IgD-negative memory B cell (primary cell): ENCODE measurements at regions not wholly inside any gene's neighbourhood (a gene's known extent, or its start where the extent isn't known, plus 50 kb on each side); places are given as distances from the start of the nearest gene placed in this dataset.

Experiments used
- H3K27ac Mint-ChIP-seq, 3 donors: one replicate each; pipeline ENCODE4 v1.8.0; 2020 to 2022; ENCODE audit warnings: mild to moderate bottlenecking in 3 of 3, mixed read lengths in 3 of 3, moderate library complexity in 1 of 3
- H3K27me3 Mint-ChIP-seq: one replicate; pipeline ENCODE4 v1.8.0; 2021; ENCODE audit warnings: mixed read lengths
- H3K36me3 Mint-ChIP-seq: one replicate; pipeline ENCODE4 v1.8.0; 2020; ENCODE audit warnings: mild to moderate bottlenecking, mixed read lengths
- H3K4me1 Mint-ChIP-seq, 3 donors: one replicate each; pipeline ENCODE4 v1.8.0; 2020 to 2022; ENCODE audit warnings: mixed read lengths in 3 of 3, mild to moderate bottlenecking in 1 of 3
- H3K4me3 Mint-ChIP-seq, 4 donors: one replicate each; pipeline ENCODE4 v1.8.0; 2020 to 2022; ENCODE audit warnings: mild to moderate bottlenecking in 4 of 4, mixed read lengths in 4 of 4, moderate library complexity in 3 of 4
- H3K9me3 Mint-ChIP-seq, 3 donors: one replicate each; pipeline ENCODE4 v1.8.0; 2020 to 2021; ENCODE audit warnings: mixed read lengths in 3 of 3, mild to moderate bottlenecking in 1 of 3

DNA sequence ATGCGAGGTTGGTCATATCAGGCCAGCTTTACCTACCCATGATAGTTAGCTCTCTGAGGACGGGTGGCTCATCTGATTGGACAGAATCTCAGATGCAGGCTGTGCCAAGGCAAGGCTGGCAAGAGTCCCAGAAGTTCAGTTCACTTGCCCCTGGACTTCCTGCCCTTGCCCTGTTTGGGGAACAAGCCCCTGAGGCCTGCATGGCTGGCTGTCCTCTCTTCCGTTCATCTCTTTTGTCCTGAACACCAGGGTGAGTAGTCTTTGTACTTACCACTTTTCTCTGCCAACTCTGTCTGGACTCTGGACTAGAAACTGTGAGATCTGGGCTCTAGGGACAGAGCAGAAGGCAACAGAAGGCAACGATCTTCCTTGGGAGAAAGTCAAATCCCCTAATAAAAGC, 769.9 kb downstream of the QKI start:
- H3K4me3 Mint-ChIP-seq, result no peak overlapping the region
- H3K36me3 Mint-ChIP-seq, result no peaks in the 10 kb centered on the region
- peaks cover 0 to 4% (median 2%) of the 10 kb centered on the region in 3 donors for H3K9me3 Mint-ChIP-seq
- H3K27ac Mint-ChIP-seq, result no peak overlapping the region
- H3K4me1 Mint-ChIP-seq, result no peaks in the 10 kb centered on the region
- no peaks in the 10 kb centered on the region for H3K27me3 Mint-ChIP-seq

DNA sequence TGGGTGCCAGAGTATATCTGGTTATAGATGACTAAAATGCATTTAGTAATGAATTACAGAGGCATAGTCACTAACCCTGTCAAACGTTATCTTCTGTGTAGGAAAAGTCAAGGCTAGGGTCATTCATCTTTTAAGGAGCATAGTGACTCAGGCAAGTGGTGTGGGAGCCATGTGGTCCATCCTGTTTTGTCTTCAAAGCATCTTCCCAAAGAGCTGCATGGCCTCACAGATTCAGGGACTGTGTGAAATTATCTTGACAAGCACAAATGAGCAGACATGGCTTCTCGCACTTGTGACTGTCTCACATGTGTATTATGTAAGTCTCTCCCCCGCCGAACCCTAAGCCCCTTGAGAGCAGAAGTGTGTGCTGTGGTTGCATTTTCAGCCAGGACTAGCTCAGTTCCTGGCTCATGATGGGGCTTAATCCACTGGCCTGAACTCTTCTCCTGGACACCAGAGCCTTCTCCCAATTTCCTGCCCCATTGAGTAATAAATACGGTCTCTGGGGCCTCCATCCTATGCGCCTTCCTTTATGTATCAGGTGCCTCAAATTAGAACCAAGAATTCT, 769.1 kb downstream of the QKI start:
- no peaks in the 10 kb centered on the region for H3K27me3 Mint-ChIP-seq
- no peaks in the 10 kb centered on the region for H3K36me3 Mint-ChIP-seq
- peaks cover 0 to 4% (median 2%) of the 10 kb centered on the region in 3 donors for H3K9me3 Mint-ChIP-seq
- H3K4me3 Mint-ChIP-seq, result no peak overlapping the region
- H3K27ac Mint-ChIP-seq, result no peak overlapping the region
- no peaks in the 10 kb centered on the region for H3K4me1 Mint-ChIP-seq

DNA sequence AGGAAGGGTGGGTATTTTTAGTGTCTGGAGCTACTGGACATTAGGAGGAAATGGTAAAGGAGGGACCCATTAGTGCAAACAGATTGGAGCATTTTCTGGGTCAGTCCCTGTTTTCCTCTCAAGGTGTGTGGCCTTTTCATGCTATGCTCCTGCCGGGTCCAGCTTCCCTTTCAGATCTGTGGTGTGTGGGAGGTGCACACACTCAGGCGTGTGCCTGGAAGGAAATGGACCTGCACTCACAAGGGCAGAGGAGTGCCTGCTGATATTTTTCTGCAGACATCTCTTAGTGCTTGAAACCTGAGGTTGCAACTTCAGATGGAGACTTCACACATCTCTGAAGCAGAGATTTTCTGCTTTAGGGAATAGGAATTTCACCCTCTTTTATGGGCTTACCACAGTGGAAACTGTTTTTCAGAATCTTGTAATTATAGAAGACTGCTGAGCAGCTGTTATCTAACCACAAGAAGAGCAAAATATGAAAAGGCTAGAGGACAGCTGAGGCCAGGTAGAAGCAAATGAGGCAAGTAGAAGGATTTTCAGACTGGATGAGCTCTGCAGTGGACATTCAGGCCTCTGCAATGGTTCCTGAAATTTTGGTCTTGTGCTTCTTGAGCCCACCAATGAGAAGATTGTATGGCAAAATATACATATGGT, 764.3 kb downstream of the QKI start:
- no peak overlapping the region for H3K27ac Mint-ChIP-seq
- no peak overlapping the region for H3K4me3 Mint-ChIP-seq
- peaks cover 2 to 4% (median 2%) of the 10 kb centered on the region in 3 donors for H3K9me3 Mint-ChIP-seq
- H3K4me1 Mint-ChIP-seq, result no peaks in the 10 kb centered on the region
- no peaks in the 10 kb centered on the region for H3K27me3 Mint-ChIP-seq
- H3K36me3 Mint-ChIP-seq, result no peaks in the 10 kb centered on the region

DNA sequence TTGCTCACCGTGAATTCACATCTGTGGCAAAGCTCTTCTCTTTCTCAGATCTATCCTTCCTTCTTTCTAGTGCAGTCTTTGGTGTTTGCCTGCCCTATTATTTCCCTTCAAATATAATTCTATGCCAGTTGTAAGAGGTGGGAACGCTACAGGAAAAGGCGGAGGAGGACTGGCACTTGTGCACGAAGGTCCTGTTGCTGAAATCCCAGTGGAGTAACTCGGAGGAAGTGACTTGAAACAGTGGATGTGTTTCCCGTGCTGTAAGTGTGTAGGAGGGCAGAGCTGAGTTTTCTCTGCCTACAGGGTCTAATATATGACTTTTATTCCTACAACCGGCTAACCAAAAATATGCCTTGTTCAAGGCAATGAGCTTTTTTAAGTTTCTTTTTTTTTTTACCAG, 754.8 kb downstream of the QKI start:
- no peaks in the 10 kb centered on the region for H3K9me3 Mint-ChIP-seq
- no peak overlapping the region for H3K4me3 Mint-ChIP-seq
- no peaks in the 10 kb centered on the region for H3K4me1 Mint-ChIP-seq
- no peak overlapping the region for H3K27ac Mint-ChIP-seq
- H3K36me3 Mint-ChIP-seq, result no peaks in the 10 kb centered on the region
- peaks cover 3% of the 10 kb centered on the region for H3K27me3 Mint-ChIP-seq

DNA sequence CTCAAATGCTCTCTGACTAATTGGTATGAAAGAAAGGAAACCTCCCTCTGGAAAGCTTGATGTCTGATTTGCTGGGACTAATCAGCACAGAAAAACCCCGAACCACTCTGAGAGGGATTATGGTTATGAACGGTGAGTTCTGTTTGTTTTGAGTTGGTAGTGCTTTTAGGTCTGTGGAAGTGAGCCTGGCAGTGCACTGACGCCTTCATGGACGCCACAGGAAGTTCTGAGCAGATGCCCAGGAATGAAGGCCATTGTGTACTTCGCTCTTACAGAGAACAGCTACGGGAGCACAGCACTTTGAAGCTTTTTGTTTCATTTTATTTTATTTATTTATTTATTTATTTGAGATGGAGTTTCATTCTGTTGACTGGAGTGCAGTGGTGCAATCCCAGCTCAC, 754.1 kb downstream of the QKI start:
- Mint-ChIP-seq H3K9me3 (no peaks in the 10 kb centered on the region), H3K4me1 (no peaks in the 10 kb centered on the region), H3K4me3 (no peak overlapping the region), H3K27me3 (peaks cover 3% of the 10 kb centered on the region), H3K27ac (no peak overlapping the region), H3K36me3 (no peaks in the 10 kb centered on the region)

DNA sequence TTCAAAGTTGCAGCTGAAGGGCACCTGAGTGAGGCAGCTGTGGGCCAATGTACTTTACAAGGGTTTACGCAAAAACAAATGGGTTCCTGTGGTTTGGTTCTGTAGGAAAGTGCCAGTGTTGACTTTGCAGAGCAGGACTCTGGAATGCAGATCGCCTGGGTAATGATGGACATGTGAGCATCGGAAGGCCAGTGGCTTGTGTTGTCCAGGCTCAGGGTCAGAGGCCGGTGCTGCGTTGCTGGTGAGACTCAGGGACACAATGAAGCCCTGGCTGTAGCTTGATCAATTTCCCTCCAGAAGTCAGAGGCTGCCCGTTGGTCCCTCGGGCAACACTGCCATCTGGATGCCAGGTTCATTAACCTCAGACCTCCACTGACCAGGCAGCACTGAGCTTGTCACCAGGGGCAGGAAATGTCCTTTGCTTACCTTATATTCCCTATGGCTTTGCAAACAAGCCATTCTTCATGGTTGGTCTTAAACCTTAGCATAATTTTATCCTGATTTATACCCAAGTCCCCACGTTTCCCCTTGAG, 753.4 kb downstream of the QKI start:
- Mint-ChIP-seq H3K9me3 (no peaks in the 10 kb centered on the region), H3K27ac (no peak overlapping the region), H3K4me3 (no peak overlapping the region), H3K36me3 (no peaks in the 10 kb centered on the region), H3K27me3 (peaks cover 3% of the 10 kb centered on the region), H3K4me1 (no peaks in the 10 kb centered on the region)

DNA sequence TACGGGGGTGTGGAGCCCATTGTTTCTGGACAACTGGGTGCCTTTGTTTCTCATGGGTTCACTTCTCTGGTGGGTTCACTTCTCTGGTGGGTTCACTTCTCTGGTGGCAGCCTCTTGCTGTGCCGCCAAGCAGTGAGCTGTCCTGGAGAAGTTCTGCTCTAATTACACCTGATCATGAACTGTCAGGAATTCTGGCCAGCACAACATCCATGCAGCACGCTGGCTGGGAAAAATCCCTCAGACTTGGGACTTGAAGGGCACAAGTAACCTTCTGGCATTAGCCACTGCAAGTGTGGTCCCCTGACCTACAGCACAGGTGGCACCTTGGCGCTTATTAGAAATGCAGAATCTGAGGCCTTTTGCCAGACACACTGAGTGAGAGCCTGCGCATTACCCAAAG, 752.5 kb downstream of the QKI start:
- H3K4me3 Mint-ChIP-seq, result no peak overlapping the region
- no peaks in the 10 kb centered on the region for H3K36me3 Mint-ChIP-seq
- no peaks in the 10 kb centered on the region for H3K4me1 Mint-ChIP-seq
- H3K9me3 Mint-ChIP-seq, result peaks cover 0 to 3% (median 2%) of the 10 kb centered on the region in 3 donors
- H3K27ac Mint-ChIP-seq, result no peak overlapping the region
- peaks cover 3% of the 10 kb centered on the region for H3K27me3 Mint-ChIP-seq

DNA sequence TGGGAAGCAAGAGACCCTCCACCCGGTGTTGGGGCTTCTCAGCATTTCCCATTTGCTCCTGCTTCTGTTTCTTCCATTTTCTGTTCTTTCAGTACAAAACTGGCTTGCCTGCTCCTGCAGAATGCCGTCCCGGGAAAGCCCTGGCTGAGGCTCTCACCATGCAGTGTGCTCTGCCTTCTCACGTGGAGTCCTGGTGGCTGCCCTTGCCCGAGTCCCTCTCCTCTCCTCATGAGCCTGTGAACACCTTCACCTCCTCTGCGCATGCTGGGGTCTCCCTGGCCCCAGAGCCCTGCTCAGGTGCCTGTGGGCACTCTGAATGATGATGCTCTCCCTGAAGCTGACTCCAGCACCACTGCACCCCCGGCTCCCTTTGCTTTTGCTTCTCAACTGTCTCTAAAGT, 752.0 kb downstream of the QKI start:
- Mint-ChIP-seq H3K9me3 (peaks cover 0 to 5% (median 3%) of the 10 kb centered on the region in 3 donors), H3K4me3 (no peak overlapping the region), H3K36me3 (no peaks in the 10 kb centered on the region), H3K4me1 (no peaks in the 10 kb centered on the region), H3K27me3 (peaks cover 3% of the 10 kb centered on the region), H3K27ac (no peak overlapping the region)

DNA sequence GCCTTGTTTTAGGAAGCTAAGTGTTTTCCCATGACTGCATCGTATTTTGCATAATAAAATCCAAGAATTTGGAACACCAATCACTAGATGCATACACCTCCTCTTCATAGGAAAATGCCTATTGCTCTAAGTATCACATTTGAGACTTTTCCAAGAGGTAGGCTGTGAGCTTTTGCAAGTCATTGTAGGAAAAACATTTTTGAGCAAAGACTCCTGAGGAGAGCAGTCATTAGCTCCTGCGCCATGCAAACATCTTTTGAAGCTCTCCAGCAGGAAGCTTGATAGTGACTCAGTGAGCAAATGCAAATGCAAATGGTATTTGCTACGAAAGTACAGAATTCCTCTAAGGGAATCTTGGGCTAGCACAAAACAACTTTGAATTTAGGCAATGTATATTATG, 750.4 kb downstream of the QKI start:
- H3K36me3 Mint-ChIP-seq, result no peaks in the 10 kb centered on the region
- peaks cover 0 to 6% (median 5%) of the 10 kb centered on the region in 3 donors for H3K9me3 Mint-ChIP-seq
- peaks cover 3% of the 10 kb centered on the region for H3K27me3 Mint-ChIP-seq
- H3K4me1 Mint-ChIP-seq, result no peaks in the 10 kb centered on the region
- H3K4me3 Mint-ChIP-seq, result no peak overlapping the region
- no peak overlapping the region for H3K27ac Mint-ChIP-seq

DNA sequence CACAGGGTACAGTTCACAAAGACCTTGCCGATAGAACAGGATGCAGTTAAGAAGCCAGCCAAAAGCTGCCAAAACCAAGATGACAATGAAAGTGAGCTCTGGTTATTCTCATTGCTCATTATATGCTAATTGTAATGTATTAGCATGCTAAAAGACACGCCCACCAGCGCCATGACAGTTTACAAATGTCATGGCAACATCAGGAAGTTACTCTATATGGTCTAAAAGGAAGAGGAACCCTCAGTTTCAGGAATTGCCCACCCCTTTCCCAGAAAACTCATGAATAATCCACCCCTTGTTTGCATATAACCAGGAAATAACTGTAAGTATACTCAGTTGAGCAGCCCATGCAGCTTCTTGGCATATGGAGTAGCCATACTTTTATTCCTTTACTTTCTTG, 748.7 kb downstream of the QKI start:
- no peak overlapping the region for H3K27ac Mint-ChIP-seq
- no peaks in the 10 kb centered on the region for H3K27me3 Mint-ChIP-seq
- H3K36me3 Mint-ChIP-seq, result no peaks in the 10 kb centered on the region
- no peaks in the 10 kb centered on the region for H3K4me1 Mint-ChIP-seq
- peaks cover 2 to 6% (median 5%) of the 10 kb centered on the region in 3 donors for H3K9me3 Mint-ChIP-seq
- H3K4me3 Mint-ChIP-seq, result no peak overlapping the region

DNA sequence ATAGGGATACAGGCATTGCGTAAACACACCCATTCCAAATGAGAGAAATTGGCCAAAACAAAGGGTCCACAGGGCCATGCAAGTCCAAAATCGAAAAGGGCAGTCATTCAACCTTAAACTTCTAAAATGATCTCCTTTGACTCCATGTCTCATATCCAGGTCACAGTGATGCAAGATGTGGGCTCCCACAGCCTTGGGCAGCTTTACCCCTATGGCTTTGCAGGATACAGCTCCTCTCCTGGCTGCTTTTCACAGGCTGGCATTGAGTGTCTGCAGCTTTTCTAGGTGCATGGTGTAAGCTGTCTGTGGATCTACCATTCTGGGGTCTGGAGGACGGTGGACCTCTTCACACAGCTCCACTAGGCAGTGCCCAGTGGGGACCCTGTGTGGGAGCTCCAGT, 744.5 kb downstream of the QKI start:
- H3K4me3 Mint-ChIP-seq, result no peak overlapping the region
- no peak overlapping the region for H3K27ac Mint-ChIP-seq
- no peaks in the 10 kb centered on the region for H3K4me1 Mint-ChIP-seq
- H3K9me3 Mint-ChIP-seq, result peaks cover 2 to 14% (median 10%) of the 10 kb centered on the region in 3 donors
- H3K36me3 Mint-ChIP-seq, result no peaks in the 10 kb centered on the region
- no peaks in the 10 kb centered on the region for H3K27me3 Mint-ChIP-seq

DNA sequence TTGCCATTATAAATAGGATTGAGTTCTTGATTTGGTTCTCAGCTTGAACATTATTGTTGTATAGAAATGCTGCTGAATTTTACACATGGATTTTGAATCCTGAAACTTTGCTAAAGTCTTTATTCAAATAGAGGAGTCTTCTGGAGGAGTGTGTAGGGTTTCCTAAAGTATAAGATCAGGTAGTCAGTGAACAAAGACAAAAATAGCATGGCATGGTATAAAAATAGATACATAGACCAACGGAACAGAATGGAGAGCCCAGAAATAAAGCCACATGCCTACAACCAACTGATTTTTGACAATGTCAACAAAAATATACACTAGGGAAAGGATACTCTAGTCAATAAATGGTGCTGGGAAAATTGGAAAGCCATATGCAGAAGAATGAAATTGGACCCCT, 740.1 kb downstream of the QKI start:
- no peaks in the 10 kb centered on the region for H3K36me3 Mint-ChIP-seq
- no peaks in the 10 kb centered on the region for H3K4me1 Mint-ChIP-seq
- H3K27me3 Mint-ChIP-seq, result peaks cover 1% of the 10 kb centered on the region
- no peak overlapping the region for H3K4me3 Mint-ChIP-seq
- H3K27ac Mint-ChIP-seq, result no peak overlapping the region
- H3K9me3 Mint-ChIP-seq, result peaks cover 2 to 9% (median 5%) of the 10 kb centered on the region in 3 donors

DNA sequence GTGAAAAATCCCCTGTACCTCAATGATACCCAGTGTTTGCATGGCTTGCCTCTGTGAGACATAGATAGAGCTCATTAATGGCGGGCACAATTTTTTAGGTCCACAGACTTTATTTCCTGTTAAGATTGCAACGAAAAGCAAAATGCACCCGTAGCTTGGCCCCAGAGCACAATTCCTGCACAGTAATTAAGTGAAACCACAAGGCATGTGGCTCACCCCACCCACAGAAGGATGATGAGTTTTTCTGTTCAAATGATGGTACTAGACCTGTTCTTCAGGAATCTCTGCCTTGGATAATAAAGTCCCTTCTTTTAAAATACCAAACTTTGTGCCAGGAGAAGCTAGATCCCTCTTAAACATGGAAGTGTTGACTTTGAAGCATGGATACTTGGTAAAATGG, 738.1 kb downstream of the QKI start:
- Mint-ChIP-seq H3K27ac (no peak overlapping the region), H3K4me3 (no peak overlapping the region), H3K9me3 (peaks cover 0 to 8% (median 5%) of the 10 kb centered on the region in 3 donors), H3K36me3 (no peaks in the 10 kb centered on the region), H3K4me1 (no peaks in the 10 kb centered on the region), H3K27me3 (peaks cover 1% of the 10 kb centered on the region)

DNA sequence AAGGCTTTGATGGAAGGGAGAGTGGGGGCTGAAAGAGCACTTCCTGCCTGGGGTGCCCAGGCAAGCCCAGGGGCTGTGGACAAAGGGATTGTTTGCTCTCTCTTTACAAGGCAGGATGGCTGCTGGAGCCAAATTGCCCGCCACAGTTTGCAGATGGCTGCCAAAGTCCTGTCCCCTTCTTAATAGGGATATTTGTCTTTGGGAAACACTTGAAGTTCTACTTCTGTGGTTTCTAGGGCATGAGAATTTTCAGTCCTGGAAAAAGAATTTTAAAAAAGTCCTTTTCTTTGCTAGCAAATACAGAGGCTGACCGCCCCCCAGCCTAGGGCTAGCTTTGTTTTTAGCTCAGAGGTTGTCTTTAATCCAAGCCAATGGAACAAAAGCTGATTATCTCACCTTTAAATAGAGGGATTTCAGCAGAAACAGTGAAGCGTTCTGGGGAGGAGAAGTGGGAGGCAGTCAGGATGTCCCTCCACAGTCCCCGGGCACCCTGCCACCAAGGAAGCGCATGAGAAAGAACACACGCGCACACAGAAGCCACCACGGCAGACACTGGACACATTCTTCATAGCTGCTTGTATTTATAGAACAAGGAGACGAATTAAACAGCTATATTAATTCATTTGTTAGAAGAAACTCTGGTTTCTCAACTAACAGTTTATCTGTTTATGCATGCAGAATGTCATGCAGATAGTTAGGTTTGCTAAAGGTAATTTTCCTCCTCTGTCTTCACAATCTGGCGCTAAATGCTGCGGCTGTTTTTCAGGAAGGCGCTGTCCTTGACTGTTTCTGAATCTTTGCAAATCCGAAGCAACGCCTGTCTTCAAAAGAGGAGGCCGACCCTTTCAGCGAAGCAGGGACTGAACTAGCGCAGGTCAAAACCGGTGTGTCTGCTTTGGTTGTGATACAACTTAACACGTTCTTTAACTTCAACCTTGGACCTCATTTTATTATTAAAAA, 736.9 kb downstream of the QKI start:
- Mint-ChIP-seq H3K9me3 (peaks cover 2 to 7% (median 4%) of the 10 kb centered on the region in 3 donors), H3K27me3 (peaks cover 1% of the 10 kb centered on the region), H3K36me3 (no peaks in the 10 kb centered on the region), H3K27ac (no peak overlapping the region), H3K4me3 (no peak overlapping the region), H3K4me1 (no peaks in the 10 kb centered on the region)

DNA sequence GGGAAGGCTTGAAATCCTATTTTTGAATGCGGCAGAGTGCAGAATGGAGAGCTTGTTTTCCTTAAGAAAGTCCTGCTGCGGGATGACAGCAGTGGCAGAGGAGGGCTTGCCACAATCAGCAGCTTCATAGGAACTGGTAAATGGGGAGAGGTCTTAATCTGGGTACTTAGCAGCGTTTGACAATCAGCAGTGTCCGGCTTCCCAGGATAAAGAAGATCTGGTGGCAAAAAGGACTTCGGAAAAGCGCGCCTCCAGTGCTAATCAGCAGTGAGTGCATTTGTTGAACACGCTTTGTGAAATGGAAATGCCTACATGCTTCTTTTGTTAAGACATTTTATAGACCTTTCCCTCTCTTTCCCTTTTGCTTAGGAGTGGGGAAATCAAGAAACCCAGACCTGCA, 735.7 kb downstream of the QKI start:
- Mint-ChIP-seq H3K27me3 (peaks cover 1% of the 10 kb centered on the region), H3K9me3 (peaks cover 2 to 7% (median 4%) of the 10 kb centered on the region in 3 donors), H3K4me3 (no peak overlapping the region), H3K4me1 (no peaks in the 10 kb centered on the region), H3K36me3 (no peaks in the 10 kb centered on the region), H3K27ac (no peak overlapping the region)
